HCT116 (cell line): ENCODE measurements at regions not wholly inside any gene's neighbourhood (a gene's known extent, or its start where the extent isn't known, plus 50 kb on each side); places are given as distances from the start of the nearest gene placed in this dataset.

ENCODE experiments used
- ATAC-seq: fragments of 200-7000 bp; cut with Tn5 transposase; 2 replicates; pipeline ENCODE4 v1.9.1; 2020; ENCODE audit warnings: mild to moderate bottlenecking, moderate library complexity
- BruUV-seq: library from RNA; stranded (reverse); fragments of 400-500 nt; replicated peaks from 2 replicates; lab custom pipeline; 2021; lab: Mats Ljungman, UMichigan
- CTCF ChIA-PET: fragments of 300-600 bp; sonication (Branson Sonifier 250); formaldehyde crosslinking; loops from one replicate; lab custom pipeline; 2021; ENCODE audit warnings: antibody characterized with exemption; lab: Charles Lee
- POLR2A ChIA-PET: fragments of 300-600, 350-600 bp; sonication (Branson Sonifier 250); formaldehyde crosslinking; loops from one replicate; lab custom pipeline; 2021; ENCODE audit warnings: antibody characterized with exemption; lab: Charles Lee
- RAD21 ChIA-PET, 2 experiments: fragments of 300-600 bp; sonication (Branson Sonifier 250); formaldehyde crosslinking; loops; one replicate each; lab custom pipeline; 2023; ENCODE audit warnings: low total read pairs in 2 of 2; ENCODE audit not compliant: uncharacterized antibody in 2 of 2, unreplicated experiment in 2 of 2, low non-redundant PET in 1 of 2; lab: Charles Lee
- DNase-seq: peaks from one replicate; pipeline ENCODE4 v3.0.0-alpha.2; 2010; ENCODE audit warnings: low read depth, low spot score
- H2AFZ ChIP-seq: fragments of 200-600 bp; shearing (Covaris generic), sonication (generic); 2 replicates; pipeline ENCODE4 v1.6.1; 2017; ENCODE audit warnings: low read depth, mixed run types, mixed read lengths, antibody characterized with exemption, low read length; ENCODE audit not compliant: poor library complexity, severe bottlenecking
- H3K27ac ChIP-seq: 2 replicates; pipeline ENCODE4 v1.5.1; 2012; ENCODE audit warnings: low read depth, low read length
- H3K27me3 ChIP-seq: fragments of 200-600 bp; sonication (generic); 2 replicates; pipeline ENCODE4 v1.6.1; 2016; ENCODE audit warnings: mixed run types, low read length, mixed read lengths; ENCODE audit not compliant: insufficient read depth
- H3K36me3 ChIP-seq, 2 experiments: fragments of 200-500 bp in 1 of 2; fragments of 200-600 bp in 1 of 2; sonication (Bioruptor generic) in 1 of 2; sonication (generic) in 1 of 2; 2 replicates each; pipeline versions ENCODE4 v1.5.1 to v1.6.1; 2014 to 2016; ENCODE audit warnings: low read length in 2 of 2, inconsistent platforms in 1 of 2, mixed read lengths in 1 of 2, mixed run types in 1 of 2; ENCODE audit not compliant: insufficient read depth in 2 of 2, control insufficient read depth in 1 of 2
- H3K4me1 ChIP-seq, 2 experiments: fragments of 200-600 bp in 1 of 2; sonication (generic) in 1 of 2; 2 replicates each; pipeline versions ENCODE4 v1.5.1 to v1.6.1; 2012 to 2017; ENCODE audit warnings: low read length in 2 of 2, inconsistent platforms in 1 of 2, mild to moderate bottlenecking in 1 of 2, mixed read lengths in 1 of 2, mixed run types in 1 of 2, moderate library complexity in 1 of 2; ENCODE audit not compliant: insufficient read depth in 2 of 2, control insufficient read depth in 1 of 2
- H3K4me2 ChIP-seq: fragments of 200-600 bp; sonication (generic); 2 replicates; pipeline ENCODE4 v1.6.1; 2017; ENCODE audit warnings: mixed run types, low read length, mixed read lengths
- H3K4me3 ChIP-seq, 2 experiments: fragments of 200-600 bp in 1 of 2; sonication (generic) in 1 of 2; replicated peaks in 1 of 2; 2 replicates each; pipeline ENCODE4 v1.5.1; 2011 to 2016; ENCODE audit warnings: low read length in 2 of 2, control low read depth in 1 of 2, low read depth in 1 of 2, mild to moderate bottlenecking in 1 of 2, mixed read lengths in 1 of 2, mixed run types in 1 of 2
- H3K79me2 ChIP-seq: fragments of 200-600 bp; sonication (generic); 2 replicates; pipeline ENCODE4 v1.6.1; 2017; ENCODE audit warnings: mild to moderate bottlenecking, mixed run types, low read length, moderate library complexity, mixed read lengths; ENCODE audit not compliant: insufficient read depth
- H3K9ac ChIP-seq: fragments of 200-600 bp; sonication (generic); 2 replicates; pipeline ENCODE4 v1.6.1; 2016; ENCODE audit warnings: low read length, mixed read lengths
- H3K9me2 ChIP-seq: fragments of 200-600 bp; sonication (generic), shearing (Covaris generic); 2 replicates; pipeline ENCODE4 v1.6.1; 2017; ENCODE audit warnings: mixed run types, mild to moderate bottlenecking, moderate library complexity; ENCODE audit not compliant: insufficient read depth
- H3K9me3 ChIP-seq, 2 experiments: fragments of 200-500 bp in 1 of 2; fragments of 200-600 bp in 1 of 2; sonication (Bioruptor generic) in 1 of 2; sonication (generic) in 1 of 2; 2 replicates each; pipeline ENCODE4 v1.6.1; 2014 to 2017; ENCODE audit warnings: low read length in 2 of 2, mixed read lengths in 2 of 2, inconsistent platforms in 1 of 2, low read depth in 1 of 2, mild to moderate bottlenecking in 1 of 2, mixed run types in 1 of 2, moderate library complexity in 1 of 2; ENCODE audit not compliant: control insufficient read depth in 1 of 2, insufficient read depth in 1 of 2
- H4K20me1 ChIP-seq: fragments of 200-600 bp; sonication (generic), shearing (Covaris generic); 2 replicates; pipeline ENCODE4 v1.6.1; 2017; ENCODE audit warnings: mixed run types, mild to moderate bottlenecking, moderate library complexity; ENCODE audit not compliant: insufficient read depth
- CTCF ChIP-seq, 3 experiments: fragments of 200-600 bp in 1 of 3; sonication (generic) in 1 of 3; IDR thresholded peaks in 2 of 3; conservative IDR thresholded peaks in 1 of 3; 2 replicates each; pipeline ENCODE4 v1.5.1; 2012 to 2017; ENCODE audit warnings: low read depth in 2 of 3, low read length in 2 of 3, antibody characterized with exemption in 1 of 3, borderline replicate concordance in 1 of 3, control low read depth in 1 of 3, mild to moderate bottlenecking in 1 of 3, mixed read lengths in 1 of 3, mixed run types in 1 of 3, moderate library complexity in 1 of 3; ENCODE audit not compliant: insufficient read depth in 1 of 3
- EZH2 ChIP-seq: fragments of 200-600 bp; sonication (generic); IDR thresholded peaks from 2 replicates; pipeline ENCODE4 v1.6.1; 2017; ENCODE audit warnings: antibody characterized with exemption, mixed run types
- FOSL1 ChIP-seq: IDR thresholded peaks from 2 replicates; pipeline ENCODE4 v1.6.1; 2012; ENCODE audit warnings: low read depth
- JUND ChIP-seq: IDR thresholded peaks from 2 replicates; pipeline ENCODE4 v1.6.1; 2012
- MAX ChIP-seq: IDR thresholded peaks from 2 replicates; pipeline ENCODE4 v1.6.1; 2012
- POLR2AphosphoS5 ChIP-seq: IDR thresholded peaks from 2 replicates; pipeline ENCODE4 v1.6.1; 2011; ENCODE audit warnings: mild to moderate bottlenecking, low read depth, low read length, moderate library complexity
- RAD21 ChIP-seq: IDR thresholded peaks from 2 replicates; pipeline ENCODE4 v1.6.1; 2012; ENCODE audit warnings: low read depth, mild to moderate bottlenecking
- REST ChIP-seq: IDR thresholded peaks from 2 replicates; pipeline ENCODE4 v1.6.1; 2012; ENCODE audit warnings: low read depth
- SIN3A ChIP-seq: IDR thresholded peaks from 2 replicates; pipeline ENCODE4 v1.6.1; 2012; ENCODE audit warnings: low read depth
- TCF7L2 ChIP-seq: IDR thresholded peaks from 2 replicates; pipeline ENCODE4 v1.7.0; 2011; ENCODE audit warnings: borderline replicate concordance, inconsistent platforms; ENCODE audit not compliant: insufficient read depth, insufficient read length; ENCODE audit errors: extremely low read depth
- YY1 ChIP-seq: IDR thresholded peaks from 2 replicates; pipeline ENCODE4 v1.6.1; 2011; ENCODE audit warnings: low read length, low read depth, moderate library complexity, mild to moderate bottlenecking; ENCODE audit not compliant: insufficient replicate concordance; ENCODE audit errors: extremely low read depth
- ZBTB33 ChIP-seq: IDR thresholded peaks from 2 replicates; pipeline ENCODE4 v1.6.1; 2011; ENCODE audit warnings: mild to moderate bottlenecking, low read length, moderate library complexity; ENCODE audit not compliant: insufficient replicate concordance; ENCODE audit errors: extremely low read depth
- ZFX ChIP-seq: fragments of 450-650 bp; IDR thresholded peaks from 2 replicates; pipeline ENCODE4 v1.6.1; 2017
- ZNF274 ChIP-seq: fragments of 200-500 bp; sonication (Bioruptor generic); IDR thresholded peaks from 2 replicates; pipeline ENCODE4 v1.6.1; 2014; ENCODE audit warnings: mild to moderate bottlenecking, low read depth, low read length, inconsistent platforms
- intact Hi-C: fragments of 100-400 bp; cut with micrococcal nuclease; formaldehyde crosslinking; loops from 2 replicates; pipeline ENCODE4 v1.10.0; 2022

GRCh38 chr2:128710242-128710641 lies 391.6 kb upstream of the HS6ST1 start (continued):
- TF ChIP-seq ZBTB33 (no peak), POLR2AphosphoS5 (no peak)

- BruUV-seq, result no TSS peak
- no peak overlapping the region for H2AFZ ChIP-seq
- no peak overlapping the region for H3K4me3 ChIP-seq
- no peaks in the 10 kb centered on the region for H3K36me3 ChIP-seq
- ATAC-seq, result no peak
- no peak overlapping the region for H3K4me2 ChIP-seq
- H3K9me3 ChIP-seq, result 0 out of 4 replicates have a peak, but pooled peaks cover 0 to 4% of the 10 kb centered on the region in 2 experiments
- H3K27ac ChIP-seq, result no peak overlapping the region
- intact Hi-C loops, result no loop called here
- RAD21 ChIA-PET, result no interaction called here
- no peaks in the 10 kb centered on the region for H3K4me1 ChIP-seq
- CTCF ChIA-PET, result interaction anchor here (1.2 kb wide), 1 partner anchor 10 kb away, joined by 3 read pairs; no protein-coding TSS in a partner anchor
- POLR2A ChIA-PET, result no interaction called here
- H4K20me1 ChIP-seq, result no peaks in the 10 kb centered on the region
- H3K9me2 ChIP-seq, result no peaks in the 10 kb centered on the region
- H3K79me2 ChIP-seq, result no peaks in the 10 kb centered on the region
- H3K9ac ChIP-seq, result no peak overlapping the region
- peaks cover 8% of the 10 kb centered on the region; the same call in 1 of the 2 replicates for H3K27me3 ChIP-seq
- DNase-seq, result no peak
- TF ChIP-seq ZNF274 (no peak), ZFX (no peak), POLR2AphosphoS5 (no peak), FOSL1 (no peak), RAD21 (no peak), SIN3A (no peak), YY1 (no peak), MAX (no peak), JUND (no peak), ZBTB33 (no peak), EZH2 (no peak), REST (no peak), TCF7L2 (no peak), CTCF (IDR thresholded peaks at IDR 0.05 in 2 of 3, conservative IDR thresholded peaks at IDR 0.05 in 1 of 3; ENCODE audit: borderline replicate concordance in 1 of 3, insufficient read depth in 1 of 3, low read depth in 2 of 3, low read length in 2 of 3) (no peak)
Measured at GRCh38 chr2:128710729-128711128, 392.1 kb upstream of the HS6ST1 start.
